Body of pancreas (tissue), 4 donors: ENCODE measurements at regions not wholly inside any gene's neighbourhood (a gene's known extent, or its start where the extent isn't known, plus 50 kb on each side); places are given as distances from the start of the nearest gene placed in this dataset.

Experiments
- POLR2A ChIP-seq, 3 donors: fragments of 450-650 bp; IDR thresholded peaks; one replicate each; pipeline ENCODE4 v1.6.1; 2016; ENCODE audit warnings: antibody characterized with exemption in 3 of 3, mild to moderate bottlenecking in 2 of 3
- TF ChIP-seq, protein P1 (sequence below), 7 experiments: fragments of 450-650 bp in 4 of 7; fragments of 200-600 bp in 3 of 7; sonication (generic) in 3 of 7; IDR thresholded peaks; one replicate each; pipeline ENCODE4 v1.5.1; 2016 to 2019; ENCODE audit warnings: antibody characterized with exemption in 7 of 7

DNA sequence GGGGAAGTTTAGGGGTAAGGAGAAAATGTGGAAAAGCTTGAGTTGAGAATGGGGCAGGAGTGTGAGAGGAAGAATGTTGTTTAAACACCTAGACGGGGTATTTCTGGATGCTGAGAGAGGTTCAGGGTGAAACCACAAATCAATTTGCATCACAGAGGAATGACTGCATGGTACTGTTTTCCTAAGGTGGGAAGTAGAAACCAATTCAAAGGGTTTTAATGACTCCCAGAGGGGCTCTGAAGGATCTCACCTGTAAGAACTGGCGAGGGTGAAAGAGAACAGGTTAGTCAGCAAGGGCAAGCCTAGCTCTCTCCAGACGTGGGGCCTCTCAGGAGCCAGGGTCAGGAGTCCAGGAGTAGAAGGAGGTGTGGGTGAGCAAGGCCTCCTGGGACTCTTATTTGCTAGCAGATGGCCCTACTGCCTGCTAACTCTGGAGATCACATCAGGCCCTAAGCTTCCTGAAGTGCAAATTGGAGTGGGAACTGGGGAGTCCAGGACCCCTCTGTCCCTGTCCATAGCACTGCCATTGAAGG lies 133.0 kb upstream of the CELF4 start:
- TF ChIP-seq, protein P1, sequence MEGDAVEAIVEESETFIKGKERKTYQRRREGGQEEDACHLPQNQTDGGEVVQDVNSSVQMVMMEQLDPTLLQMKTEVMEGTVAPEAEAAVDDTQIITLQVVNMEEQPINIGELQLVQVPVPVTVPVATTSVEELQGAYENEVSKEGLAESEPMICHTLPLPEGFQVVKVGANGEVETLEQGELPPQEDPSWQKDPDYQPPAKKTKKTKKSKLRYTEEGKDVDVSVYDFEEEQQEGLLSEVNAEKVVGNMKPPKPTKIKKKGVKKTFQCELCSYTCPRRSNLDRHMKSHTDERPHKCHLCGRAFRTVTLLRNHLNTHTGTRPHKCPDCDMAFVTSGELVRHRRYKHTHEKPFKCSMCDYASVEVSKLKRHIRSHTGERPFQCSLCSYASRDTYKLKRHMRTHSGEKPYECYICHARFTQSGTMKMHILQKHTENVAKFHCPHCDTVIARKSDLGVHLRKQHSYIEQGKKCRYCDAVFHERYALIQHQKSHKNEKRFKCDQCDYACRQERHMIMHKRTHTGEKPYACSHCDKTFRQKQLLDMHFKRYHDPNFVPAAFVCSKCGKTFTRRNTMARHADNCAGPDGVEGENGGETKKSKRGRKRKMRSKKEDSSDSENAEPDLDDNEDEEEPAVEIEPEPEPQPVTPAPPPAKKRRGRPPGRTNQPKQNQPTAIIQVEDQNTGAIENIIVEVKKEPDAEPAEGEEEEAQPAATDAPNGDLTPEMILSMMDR (IDR thresholded peaks at IDR 0.05), result no peak
- TF ChIP-seq POLR2A (IDR thresholded peaks at IDR 0.05), result no peak
